AG04449 (cell line): ENCODE measurements at regions not wholly inside any gene's neighbourhood (a gene's known extent, or its start where the extent isn't known, plus 50 kb on each side); places are given as distances from the start of the nearest gene placed in this dataset.
"Not testable (repeated sequence)": the region's sequence is repeated elsewhere in the genome, so short reads cannot be mapped to it uniquely, and the experiment has no call there.

Source experiments
- CTCF ChIA-PET: fragments of 350-600 bp; formaldehyde crosslinking; extraction: SDS; loops from one replicate; lab custom pipeline; 2021; ENCODE audit warnings: antibody characterized with exemption; lab: Yijun Ruan, JAX
- POLR2A ChIA-PET: fragments of 400-600, 350-600 bp; formaldehyde crosslinking; extraction: SDS; loops from one replicate; lab custom pipeline; 2020; ENCODE audit warnings: antibody characterized with exemption, inconsistent platforms; lab: Yijun Ruan, JAX
- DNase-seq: peaks from one replicate; pipeline ENCODE4 v3.0.0-alpha.2; 2010; ENCODE audit warnings: low read depth, low spot score
- H3K4me3 ChIP-seq: 2 replicates; pipeline ENCODE4 v1.5.1; 2011; ENCODE audit warnings: low read depth, mild to moderate bottlenecking, control low read depth, low read length
- CTCF ChIP-seq: IDR thresholded peaks from one replicate; pipeline ENCODE4 v1.5.1; 2011; ENCODE audit warnings: mild to moderate bottlenecking, moderate library complexity, low read length, control low read depth, inconsistent platforms; ENCODE audit not compliant: insufficient read depth; ENCODE audit errors: missing control alignments

GRCh38 chr1:2851918-2852317 lies 50.4 kb upstream of the TTC34 start:
- CTCF ChIA-PET, POLR2A ChIA-PET: not testable (repeated sequence)

GRCh38 chr1:2853711-2854110 lies 52.2 kb upstream of the TTC34 start:
- ChIA-PET POLR2A (no interaction called here), CTCF (no interaction called here)
- TF ChIP-seq CTCF, result no peak
- no peak for DNase-seq
- no peak overlapping the region for H3K4me3 ChIP-seq

More at GRCh38 chr1:2851918-2852317, 50.4 kb upstream of the TTC34 start:
- DNase-seq, H3K4me3 ChIP-seq: not testable (repeated sequence)

- no peak for DNase-seq
- ChIA-PET POLR2A (no interaction called here), CTCF (no interaction called here)
- H3K4me3 ChIP-seq, result no peak overlapping the region
- no peak for TF ChIP-seq CTCF
These were observed 52.7 kb upstream of the TTC34 start for GRCh38 chr1:2854151-2854550.

GRCh38 chr1:2854611-2855010 lies 53.1 kb upstream of the TTC34 start:
- DNase-seq, result no peak
- H3K4me3 ChIP-seq, result no peak overlapping the region
- TF ChIP-seq CTCF, result no peak
- ChIA-PET CTCF (no interaction called here), POLR2A (no interaction called here)

GRCh38 chr1:2855206-2856065 lies 53.9 kb upstream of the TTC34 start:
- POLR2A ChIA-PET, result no interaction called here
- DNase-seq, result no peak
- no peak for TF ChIP-seq CTCF
- no peak overlapping the region for H3K4me3 ChIP-seq
- CTCF ChIA-PET, result no interaction called here

- no peak for DNase-seq
- ChIA-PET CTCF (no interaction called here), POLR2A (no interaction called here)
- H3K4me3 ChIP-seq, result no peak overlapping the region
- TF ChIP-seq CTCF, result no peak
These were observed 54.5 kb upstream of the TTC34 start for GRCh38 chr1:2856066-2856390.
